ENCODE measurements at regions not wholly inside any gene's neighbourhood (a gene's known extent, or its start where the extent isn't known, plus 50 kb on each side); places are given as distances from the start of the nearest gene placed in this dataset.
A peak's percentile ranks its signal among the peaks of the same experiment; 100 is the strongest.

GRCh38 chr13:111424134-111424533 lies 103.7 kb downstream of the TEX29 start (continued):
- no peak for TF ChIP-seq STAT6 (CRISPR knock-in tag; conservative IDR thresholded peaks at IDR 0.05; ENCODE audit: low read depth)

DNA sequence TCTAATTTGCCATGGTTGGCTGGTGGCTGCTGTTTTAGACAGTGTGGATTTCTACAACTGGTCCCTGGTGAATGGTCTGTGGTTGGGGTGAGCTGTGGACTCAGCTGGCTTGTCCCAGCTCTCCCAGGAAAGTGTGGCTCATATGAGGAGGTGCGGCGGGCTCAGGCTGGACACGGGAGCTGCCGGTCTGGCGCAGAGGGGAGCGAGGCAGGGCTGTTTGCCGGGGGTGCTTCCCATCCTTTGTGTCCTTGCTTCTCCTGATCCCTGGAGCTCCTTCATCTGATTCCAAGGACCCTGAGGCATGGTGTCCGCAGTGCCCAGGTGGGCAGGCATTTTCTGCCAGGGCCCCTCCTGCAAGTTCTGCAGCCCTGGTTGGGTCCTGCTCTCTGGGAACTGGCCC lies 104.9 kb downstream of the TEX29 start:
- Mint-ChIP-seq H3K4me3 (no peak overlapping the region), H3K27me3 (ENCODE audit: low read depth) (no peaks in the 10 kb centered on the region), H3K4me1 (peaks cover 9% of the 10 kb centered on the region), H3K27ac (no peak overlapping the region), H3K9me3 (no peaks in the 10 kb centered on the region), H3K36me3 (no peaks in the 10 kb centered on the region)
- ChIA-PET CTCF (interaction anchor here (1.1 to 1.7 kb wide), 2 partner anchors 15 to 49 kb away, joined by 3 read pairs; no protein-coding TSS in a partner anchor), POLR2A (no interaction called here)
- TF ChIP-seq NR2C2 (CRISPR knock-in tag; IDR thresholded peaks at IDR 0.05) (no peak), ERG (CRISPR knock-in tag; IDR thresholded peaks at IDR 0.05) (no peak)
- DNase-seq (ENCODE audit: low spot score) (no peak), ATAC-seq (no peak)

DNA sequence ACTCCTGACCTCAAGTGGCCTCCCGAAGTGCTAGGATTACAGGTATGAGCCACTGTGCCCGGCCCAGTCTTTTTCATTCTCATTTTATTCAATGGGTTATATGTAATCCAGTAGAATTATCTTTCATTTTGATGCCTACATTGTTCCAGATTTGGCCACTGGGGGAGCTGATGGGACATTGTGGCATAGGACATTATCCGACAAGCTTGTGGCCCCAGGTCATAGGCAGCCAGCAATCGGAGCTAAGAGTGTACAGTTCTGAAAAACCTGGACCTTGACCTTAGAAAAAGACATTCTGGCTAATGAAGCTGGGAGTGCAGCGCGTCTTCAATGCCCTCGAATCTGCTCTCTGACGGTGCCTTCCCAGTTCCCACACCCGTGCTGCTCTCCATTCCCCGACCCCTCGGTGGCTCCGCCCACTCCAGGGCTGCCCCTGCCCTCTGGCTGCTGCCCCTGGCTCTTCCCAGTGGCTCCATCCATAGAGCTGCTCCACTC lies 108.7 kb downstream of the TEX29 start:
- Mint-ChIP-seq H3K4me3 (peak overlapping the region; percentile 74), H3K27me3 (ENCODE audit: low read depth) (no peaks in the 10 kb centered on the region; the same call in 1 of the 2 replicates), H3K36me3 (no peaks in the 10 kb centered on the region), H3K9me3 (peaks cover 12% of the 10 kb centered on the region), H3K4me1 (no peaks in the 10 kb centered on the region), H3K27ac (no peak overlapping the region)
- ChIA-PET CTCF (interaction anchor here (0.6 to 4.9 kb wide), 32 partner anchors 8 to 1015 kb away, joined by 3 to 60 read pairs (median 4); no protein-coding TSS in a partner anchor), POLR2A (no interaction called here)
- DNase-seq (ENCODE audit: low spot score), result peak; percentile 72
- TF ChIP-seq, protein P1, sequence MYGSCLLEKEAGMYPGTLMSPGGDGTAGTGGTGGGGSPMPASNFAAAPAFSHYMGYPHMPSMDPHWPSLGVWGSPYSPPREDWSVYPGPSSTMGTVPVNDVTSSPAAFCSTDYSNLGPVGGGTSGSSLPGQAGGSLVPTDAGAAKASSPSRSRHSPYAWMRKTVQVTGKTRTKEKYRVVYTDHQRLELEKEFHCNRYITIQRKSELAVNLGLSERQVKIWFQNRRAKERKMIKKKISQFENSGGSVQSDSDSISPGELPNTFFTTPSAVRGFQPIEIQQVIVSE (CRISPR knock-in tag; IDR thresholded peaks at IDR 0.05; ENCODE audit: borderline replicate concordance), result no peak
- TF ChIP-seq, protein P2, sequence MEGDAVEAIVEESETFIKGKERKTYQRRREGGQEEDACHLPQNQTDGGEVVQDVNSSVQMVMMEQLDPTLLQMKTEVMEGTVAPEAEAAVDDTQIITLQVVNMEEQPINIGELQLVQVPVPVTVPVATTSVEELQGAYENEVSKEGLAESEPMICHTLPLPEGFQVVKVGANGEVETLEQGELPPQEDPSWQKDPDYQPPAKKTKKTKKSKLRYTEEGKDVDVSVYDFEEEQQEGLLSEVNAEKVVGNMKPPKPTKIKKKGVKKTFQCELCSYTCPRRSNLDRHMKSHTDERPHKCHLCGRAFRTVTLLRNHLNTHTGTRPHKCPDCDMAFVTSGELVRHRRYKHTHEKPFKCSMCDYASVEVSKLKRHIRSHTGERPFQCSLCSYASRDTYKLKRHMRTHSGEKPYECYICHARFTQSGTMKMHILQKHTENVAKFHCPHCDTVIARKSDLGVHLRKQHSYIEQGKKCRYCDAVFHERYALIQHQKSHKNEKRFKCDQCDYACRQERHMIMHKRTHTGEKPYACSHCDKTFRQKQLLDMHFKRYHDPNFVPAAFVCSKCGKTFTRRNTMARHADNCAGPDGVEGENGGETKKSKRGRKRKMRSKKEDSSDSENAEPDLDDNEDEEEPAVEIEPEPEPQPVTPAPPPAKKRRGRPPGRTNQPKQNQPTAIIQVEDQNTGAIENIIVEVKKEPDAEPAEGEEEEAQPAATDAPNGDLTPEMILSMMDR (IDR thresholded peaks at IDR 0.05), result peak; percentile 32; the same call in 1 of the 2 replicates
- TF ChIP-seq FOXP1 (CRISPR knock-in tag; IDR thresholded peaks at IDR 0.05; ENCODE audit: borderline replicate concordance) (no peak), NR1H2 (CRISPR knock-in tag; IDR thresholded peaks at IDR 0.05) (no peak), SP1 (CRISPR knock-in tag; conservative IDR thresholded peaks at IDR 0.05) (no peak)
- peak; percentile 98 for ATAC-seq

DNA sequence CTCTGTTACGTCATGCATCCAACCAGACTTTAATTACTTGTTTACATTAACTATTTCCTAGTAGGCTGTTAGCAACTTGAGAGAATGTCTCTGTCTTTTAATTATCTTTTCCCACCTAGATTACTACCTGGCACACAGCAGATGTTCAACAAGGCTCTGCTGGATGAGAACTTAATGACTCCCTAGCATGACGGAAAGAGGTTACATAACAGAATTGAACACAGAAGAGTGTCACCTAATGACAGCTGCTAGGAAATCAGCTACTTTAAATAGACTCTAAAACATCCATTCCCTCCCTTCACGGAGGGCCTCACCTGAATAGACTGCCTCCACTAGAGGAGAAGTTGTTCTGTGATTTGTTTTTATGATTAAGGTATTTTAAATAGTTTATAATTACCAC lies 110.8 kb downstream of the TEX29 start:
- Mint-ChIP-seq H3K4me1 (no peaks in the 10 kb centered on the region), H3K36me3 (no peaks in the 10 kb centered on the region), H3K27ac (no peak overlapping the region), H3K9me3 (peaks cover 21% of the 10 kb centered on the region), H3K4me3 (no peak overlapping the region), H3K27me3 (ENCODE audit: low read depth) (no peaks in the 10 kb centered on the region; the same call in 1 of the 2 replicates)
- DNase-seq (ENCODE audit: low spot score), result no peak
- no peak for ATAC-seq
- ChIA-PET POLR2A (no interaction called here), CTCF (interaction anchor here (0.9 to 4.9 kb wide), 3 partner anchors 9 to 26 kb away, joined by 3 to 39 read pairs (median 7); no protein-coding TSS in a partner anchor)
- TF ChIP-seq SOX15 (CRISPR knock-in tag; IDR thresholded peaks at IDR 0.05) (no peak), FOXK1 (CRISPR knock-in tag; IDR thresholded peaks at IDR 0.05) (no peak), CBFB (CRISPR knock-in tag; IDR thresholded peaks at IDR 0.05; ENCODE audit: low read depth) (no peak), ZNF423 (CRISPR knock-in tag; IDR thresholded peaks at IDR 0.05) (no peak), ATF2 (CRISPR knock-in tag; IDR thresholded peaks at IDR 0.05; ENCODE audit: borderline replicate concordance, low read depth) (no peak), STAT6 (CRISPR knock-in tag; conservative IDR thresholded peaks at IDR 0.05; ENCODE audit: low read depth) (no peak)
- TF ChIP-seq, protein P3, sequence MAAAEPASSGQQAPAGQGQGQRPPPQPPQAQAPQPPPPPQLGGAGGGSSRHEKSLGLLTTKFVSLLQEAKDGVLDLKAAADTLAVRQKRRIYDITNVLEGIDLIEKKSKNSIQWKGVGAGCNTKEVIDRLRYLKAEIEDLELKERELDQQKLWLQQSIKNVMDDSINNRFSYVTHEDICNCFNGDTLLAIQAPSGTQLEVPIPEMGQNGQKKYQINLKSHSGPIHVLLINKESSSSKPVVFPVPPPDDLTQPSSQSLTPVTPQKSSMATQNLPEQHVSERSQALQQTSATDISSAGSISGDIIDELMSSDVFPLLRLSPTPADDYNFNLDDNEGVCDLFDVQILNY (CRISPR knock-in tag; IDR thresholded peaks at IDR 0.05), result no peak
- TF ChIP-seq, protein P4, sequence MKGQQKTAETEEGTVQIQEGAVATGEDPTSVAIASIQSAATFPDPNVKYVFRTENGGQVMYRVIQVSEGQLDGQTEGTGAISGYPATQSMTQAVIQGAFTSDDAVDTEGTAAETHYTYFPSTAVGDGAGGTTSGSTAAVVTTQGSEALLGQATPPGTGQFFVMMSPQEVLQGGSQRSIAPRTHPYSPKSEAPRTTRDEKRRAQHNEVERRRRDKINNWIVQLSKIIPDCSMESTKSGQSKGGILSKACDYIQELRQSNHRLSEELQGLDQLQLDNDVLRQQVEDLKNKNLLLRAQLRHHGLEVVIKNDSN (CRISPR knock-in tag; IDR thresholded peaks at IDR 0.05), result no peak

All from WTC11 (cell line).